Stomach (tissue), 8 donors: ENCODE measurements at regions not wholly inside any gene's neighbourhood (a gene's known extent, or its start where the extent isn't known, plus 50 kb on each side); places are given as distances from the start of the nearest gene placed in this dataset.

Experiments
- DNase-seq, 2 donors: peaks; one replicate each; pipeline versions ENCODE4 v3.0.0 to v3.0.0-alpha.2; 2013 to 2019
- H3K27ac ChIP-seq, 5 donors: fragments of 200-600 bp in 4 of 5; sonication (generic) in 4 of 5; one replicate each; pipeline ENCODE4 v1.5.1; 2013 to 2019; ENCODE audit warnings: mild to moderate bottlenecking in 1 of 5, moderate library complexity in 1 of 5
- H3K27me3 ChIP-seq, 3 donors: fragments of 200-600 bp; sonication (generic); one replicate each; pipeline ENCODE4 v1.5.1; 2017 to 2019; ENCODE audit warnings: mixed run types in 1 of 3
- H3K36me3 ChIP-seq, 4 donors: fragments of 200-600 bp; sonication (generic); 1 replicate in 3 of 4; 2 replicates in 1 of 4; pipeline ENCODE4 v1.5.1; 2016 to 2019
- H3K4me1 ChIP-seq, 4 donors: fragments of 200-600 bp; sonication (generic); one replicate each; pipeline ENCODE4 v1.5.1; 2016 to 2019
- H3K4me3 ChIP-seq, 4 donors: fragments of 200-600 bp; sonication (generic) in 3 of 4; one replicate each; pipeline ENCODE4 v1.5.1; 2016 to 2019; ENCODE audit warnings: mild to moderate bottlenecking in 1 of 4
- H3K9me3 ChIP-seq, 4 donors: fragments of 200-600 bp; sonication (generic); one replicate each; pipeline ENCODE4 v1.5.1; 2016 to 2019
- CTCF ChIP-seq, 7 experiments: fragments of 450-650 bp in 4 of 7; fragments of 200-600 bp in 3 of 7; sonication (generic) in 3 of 7; IDR thresholded peaks; one replicate each; pipeline ENCODE4 v1.5.1; 2016 to 2019; ENCODE audit warnings: antibody characterized with exemption in 7 of 7, control low read depth in 2 of 7, mild to moderate bottlenecking in 1 of 7
- EP300 ChIP-seq: sonication (generic); formaldehyde crosslinking; IDR thresholded peaks from one replicate; pipeline ENCODE4 v1.6.1; 2017; ENCODE audit warnings: antibody characterized with exemption
- POLR2A ChIP-seq, 4 donors: fragments of 450-650 bp; IDR thresholded peaks; one replicate each; pipeline ENCODE4 v1.6.1; 2016; ENCODE audit warnings: antibody characterized with exemption in 4 of 4, control low read depth in 2 of 4, mild to moderate bottlenecking in 1 of 4, moderate library complexity in 1 of 4
- POLR2AphosphoS5 ChIP-seq, 3 donors: sonication (generic); formaldehyde crosslinking; IDR thresholded peaks; one replicate each; pipeline ENCODE4 v1.6.1; 2016; ENCODE audit warnings: antibody characterized with exemption in 3 of 3
- WGBS, 5 donors: extraction: QIAGEN DNeasy Blood & Tissue Kit in 3 of 5; methylation state at CpG; one replicate each; pipeline versions ENCODE4 v1.1.5 to v1.1.7; 2013 to 2018; 5-methylcytosine and 5-hydroxymethylcytosine counted together
- intact Hi-C: fragments of 100-400 bp; cut with DNase I; formaldehyde crosslinking; loops from one replicate; pipeline ENCODE4 v1.15.1; 2023; ENCODE audit warnings: low total_unique reads
- donor health status: healthy with polysubstance abuse.
- donor health status: Bipolar disorder and iron deficiency.
- donor health status: healthy.

- no peak for TF ChIP-seq POLR2AphosphoS5 (IDR thresholded peaks at IDR 0.05)
- TF ChIP-seq CTCF (IDR thresholded peaks at IDR 0.05): no peak
- no peak for TF ChIP-seq POLR2A (IDR thresholded peaks at IDR 0.05)
- TF ChIP-seq EP300: no peak
- no peak for DNase-seq
- Histone ChIP-seq H3K36me3 (no peaks in the 10 kb centered on the region), H3K9me3 (peaks cover 0 to 61% (median 25%) of the 10 kb centered on the region in 4 donors), H3K4me1 (no peaks in the 10 kb centered on the region), H3K27ac (no peak overlapping the region), H3K4me3 (no peak overlapping the region), H3K27me3 (no peaks in the 10 kb centered on the region)
- intact Hi-C loops: no loop called here
Observed at GRCh38 chr7:18250133-18250532, 222.5 kb upstream of the PRPS1L1 start.

GRCh38 chr7:18257711-18258110 lies 230.1 kb upstream of the PRPS1L1 start:
- intact Hi-C loops: no loop called here
- peaks cover 0 to 43% (median 10%) of the 10 kb centered on the region in 4 donors for H3K9me3 ChIP-seq
- TF ChIP-seq POLR2AphosphoS5 (IDR thresholded peaks at IDR 0.05) (no peak), EP300 (no peak), POLR2A (IDR thresholded peaks at IDR 0.05) (no peak), CTCF (IDR thresholded peaks at IDR 0.05) (no peak)
- WGBS, 5 donors: 50 to 72% (median 57%) methylated on average over 2 of the region's 2 CpGs
- no peaks in the 10 kb centered on the region for H3K4me1 ChIP-seq
- H3K27me3 ChIP-seq: no peaks in the 10 kb centered on the region
- DNase-seq: peak in 1 of 2 donors; percentile 29
- H3K4me3 ChIP-seq: no peak overlapping the region
- H3K27ac ChIP-seq: no peak overlapping the region
- no peaks in the 10 kb centered on the region for H3K36me3 ChIP-seq

- Histone ChIP-seq H3K4me1 (no peaks in the 10 kb centered on the region), H3K27ac (no peak overlapping the region), H3K4me3 (no peak overlapping the region), H3K36me3 (no peaks in the 10 kb centered on the region), H3K27me3 (no peaks in the 10 kb centered on the region), H3K9me3 (peaks cover 0 to 27% (median 10%) of the 10 kb centered on the region in 4 donors)
- WGBS, 5 donors: 62 to 85% (median 77%) methylated on average over 1 of the region's 1 CpG
- DNase-seq: no peak
- TF ChIP-seq CTCF (IDR thresholded peaks at IDR 0.05) (no peak), POLR2AphosphoS5 (IDR thresholded peaks at IDR 0.05) (no peak), POLR2A (IDR thresholded peaks at IDR 0.05) (no peak), EP300 (no peak)
- intact Hi-C loops: no loop called here
Observed at GRCh38 chr7:18262058-18262457, 233.5 kb upstream of the HDAC9 start.

- 84 to 91% (median 88%) methylated on average over 4 of the region's 4 CpGs for WGBS, 5 donors
- intact Hi-C loops: no loop called here
Observed at GRCh38 chr7:18265611-18266281, 229.8 kb upstream of the HDAC9 start.

More at GRCh38 chr7:18265611-18266281, 229.8 kb upstream of the HDAC9 start:
- H3K36me3 ChIP-seq: no peaks in the 10 kb centered on the region
- H3K27me3 ChIP-seq: no peaks in the 10 kb centered on the region
- H3K9me3 ChIP-seq: peaks cover 0 to 18% (median 9%) of the 10 kb centered on the region in 4 donors
- no peak for DNase-seq
- no peak overlapping the region for H3K4me3 ChIP-seq
- H3K4me1 ChIP-seq: no peaks in the 10 kb centered on the region
- no peak for TF ChIP-seq POLR2AphosphoS5 (IDR thresholded peaks at IDR 0.05)
- no peak for TF ChIP-seq CTCF (IDR thresholded peaks at IDR 0.05)
- TF ChIP-seq EP300: no peak
- no peak for TF ChIP-seq POLR2A (IDR thresholded peaks at IDR 0.05)
- no peak overlapping the region for H3K27ac ChIP-seq
